ENCODE measurements at regions not wholly inside any gene's neighbourhood (a gene's known extent, or its start where the extent isn't known, plus 50 kb on each side); places are given as distances from the start of the nearest gene placed in this dataset.

- H3K4me3 Mint-ChIP-seq: no peak overlapping the region
- DNase-seq (ENCODE audit: low spot score in 2 of 2, unreplicated experiment in 2 of 2): no peak
- no peaks in the 10 kb centered on the region for H3K36me3 Mint-ChIP-seq
- no peak overlapping the region for H3K27ac Mint-ChIP-seq
- TF ChIP-seq CTCF (IDR thresholded peaks at IDR 0.05; ENCODE audit: unreplicated experiment): no peak
- H3K9me3 Mint-ChIP-seq: no peaks in the 10 kb centered on the region
- no peaks in the 10 kb centered on the region for H3K4me1 Mint-ChIP-seq
- H3K27me3 Mint-ChIP-seq (ENCODE audit: low read depth): no peaks in the 10 kb centered on the region
These were observed 911.1 kb downstream of the TTLL7 start for GRCh38 chr1:83087851-83088250.

- H3K36me3 Mint-ChIP-seq: no peaks in the 10 kb centered on the region
- H3K27ac Mint-ChIP-seq: no peak overlapping the region
- TF ChIP-seq CTCF (IDR thresholded peaks at IDR 0.05; ENCODE audit: unreplicated experiment): no peak
- H3K9me3 Mint-ChIP-seq: no peaks in the 10 kb centered on the region
- no peak overlapping the region for H3K4me3 Mint-ChIP-seq
- no peaks in the 10 kb centered on the region for H3K4me1 Mint-ChIP-seq
- no peaks in the 10 kb centered on the region for H3K27me3 Mint-ChIP-seq (ENCODE audit: low read depth)
- no peak for DNase-seq (ENCODE audit: low spot score in 2 of 2, unreplicated experiment in 2 of 2)
These were observed 911.9 kb downstream of the TTLL7 start for GRCh38 chr1:83086986-83087512.

- H3K4me1 Mint-ChIP-seq: no peaks in the 10 kb centered on the region
- DNase-seq (ENCODE audit: low spot score in 2 of 2, unreplicated experiment in 2 of 2): no peak
- peaks cover under 1% of the 10 kb centered on the region for H3K9me3 Mint-ChIP-seq
- no peaks in the 10 kb centered on the region for H3K27me3 Mint-ChIP-seq (ENCODE audit: low read depth)
- no peak overlapping the region for H3K27ac Mint-ChIP-seq
- no peak overlapping the region for H3K4me3 Mint-ChIP-seq
- no peaks in the 10 kb centered on the region for H3K36me3 Mint-ChIP-seq
- TF ChIP-seq CTCF (IDR thresholded peaks at IDR 0.05; ENCODE audit: unreplicated experiment): no peak
These were observed 912.6 kb downstream of the TTLL7 start for GRCh38 chr1:83086346-83086745.

- no peak overlapping the region for H3K27ac Mint-ChIP-seq
These were observed 915.2 kb downstream of the TTLL7 start for GRCh38 chr1:83083589-83084224.

GRCh38 chr1:83077411-83077810 lies 921.5 kb downstream of the TTLL7 start:
- H3K36me3 Mint-ChIP-seq: peaks cover 4% of the 10 kb centered on the region
- no peaks in the 10 kb centered on the region for H3K27me3 Mint-ChIP-seq (ENCODE audit: low read depth)
- no peak overlapping the region for H3K27ac Mint-ChIP-seq
- TF ChIP-seq CTCF (IDR thresholded peaks at IDR 0.05; ENCODE audit: unreplicated experiment): no peak
- no peaks in the 10 kb centered on the region for H3K4me1 Mint-ChIP-seq
- no peak for DNase-seq (ENCODE audit: low spot score in 2 of 2, unreplicated experiment in 2 of 2)
- H3K4me3 Mint-ChIP-seq: no peak overlapping the region
- peaks cover 14% of the 10 kb centered on the region for H3K9me3 Mint-ChIP-seq

More at GRCh38 chr1:83083589-83084224, 915.2 kb downstream of the TTLL7 start:
- no peak for TF ChIP-seq CTCF (IDR thresholded peaks at IDR 0.05; ENCODE audit: unreplicated experiment)
- H3K4me1 Mint-ChIP-seq: no peaks in the 10 kb centered on the region
- no peak overlapping the region for H3K4me3 Mint-ChIP-seq
- no peak for DNase-seq (ENCODE audit: low spot score in 2 of 2, unreplicated experiment in 2 of 2)
- peaks cover 10% of the 10 kb centered on the region for H3K9me3 Mint-ChIP-seq
- H3K36me3 Mint-ChIP-seq: peaks cover 4% of the 10 kb centered on the region
- H3K27me3 Mint-ChIP-seq (ENCODE audit: low read depth): no peaks in the 10 kb centered on the region
